ENCODE measurements at regions not wholly inside any gene's neighbourhood (a gene's known extent, or its start where the extent isn't known, plus 50 kb on each side); places are given as distances from the start of the nearest gene placed in this dataset.

DNA sequence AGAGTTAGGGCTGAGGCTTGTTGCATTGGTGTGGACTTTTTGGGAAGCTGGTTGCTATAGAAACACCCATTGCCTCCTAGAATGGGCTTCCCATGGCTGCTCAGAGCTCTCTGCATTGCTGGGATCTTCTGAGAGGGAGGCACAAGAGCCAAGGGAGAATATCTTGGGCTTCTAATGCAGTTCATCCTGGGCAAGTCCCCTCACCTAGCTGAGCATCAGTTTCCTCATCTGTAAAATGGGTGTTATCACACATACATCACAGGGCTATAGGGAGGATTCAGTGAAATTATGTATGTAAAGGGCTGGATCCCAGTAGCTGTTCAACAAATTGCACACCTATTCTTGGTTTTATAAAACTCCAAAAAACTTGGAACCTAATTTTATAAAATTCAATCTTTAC is 106.1 kb upstream of the ALDH1B1 start:
- DNase-seq (ENCODE audit: low read depth in 2 of 2), result no peak

DNA sequence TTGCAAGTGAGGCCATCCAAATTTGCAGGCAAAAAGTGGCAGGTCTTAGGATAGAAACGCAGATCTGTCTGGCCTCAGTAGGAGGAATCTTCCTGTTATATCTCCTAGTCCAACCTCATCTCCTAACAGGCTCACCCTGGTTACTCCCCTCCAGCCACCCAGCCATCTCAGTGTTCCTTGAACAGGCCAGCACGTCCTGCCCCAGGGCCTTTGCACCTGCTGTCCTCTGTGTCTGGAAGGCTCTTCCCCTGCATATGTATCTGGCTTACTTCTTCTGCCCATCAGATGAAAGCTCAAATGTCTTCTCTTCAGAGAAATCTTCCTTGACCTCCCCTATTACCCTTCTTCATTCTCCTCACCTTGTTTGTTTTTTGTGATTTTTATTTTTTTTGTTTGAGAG is 107.3 kb upstream of the ALDH1B1 start:
- DNase-seq (ENCODE audit: low read depth in 2 of 2), result no peak

- no peak for DNase-seq (ENCODE audit: low read depth in 2 of 2)
These were observed 107.9 kb upstream of the ALDH1B1 start for GRCh38 chr9:38284588-38285051.

DNA sequence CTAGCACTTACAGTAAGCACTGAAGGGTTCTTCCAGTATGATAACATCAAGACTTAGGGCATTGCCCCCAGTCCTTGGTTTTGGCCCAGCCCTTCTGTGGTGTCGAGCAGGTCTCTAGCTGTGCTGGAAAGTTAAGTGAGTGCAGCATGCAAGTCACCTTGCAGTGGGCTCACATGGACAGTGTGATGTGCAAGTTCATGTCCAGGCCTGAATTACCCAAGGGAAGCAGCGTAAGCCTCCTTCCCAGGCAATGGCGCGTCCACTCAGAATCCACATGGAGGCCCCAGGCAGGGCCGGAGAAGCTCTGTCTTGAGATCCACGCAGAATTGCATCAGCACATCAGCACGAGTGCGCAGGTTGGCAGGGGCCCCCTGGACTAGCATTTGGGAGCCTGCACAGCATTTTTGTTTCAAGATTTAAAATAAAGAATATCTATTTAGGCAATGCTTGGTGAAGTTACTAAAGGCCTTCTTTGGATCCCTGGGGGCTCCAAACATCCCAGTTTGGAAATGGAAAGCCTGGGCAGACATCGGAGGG is 108.4 kb upstream of the ALDH1B1 start:
- DNase-seq (ENCODE audit: low read depth in 2 of 2), result no peak

GRCh38 chr9:38282756-38283155 is 109.7 kb upstream of the ALDH1B1 start:
- DNase-seq (ENCODE audit: low read depth in 2 of 2), result no peak

DNA sequence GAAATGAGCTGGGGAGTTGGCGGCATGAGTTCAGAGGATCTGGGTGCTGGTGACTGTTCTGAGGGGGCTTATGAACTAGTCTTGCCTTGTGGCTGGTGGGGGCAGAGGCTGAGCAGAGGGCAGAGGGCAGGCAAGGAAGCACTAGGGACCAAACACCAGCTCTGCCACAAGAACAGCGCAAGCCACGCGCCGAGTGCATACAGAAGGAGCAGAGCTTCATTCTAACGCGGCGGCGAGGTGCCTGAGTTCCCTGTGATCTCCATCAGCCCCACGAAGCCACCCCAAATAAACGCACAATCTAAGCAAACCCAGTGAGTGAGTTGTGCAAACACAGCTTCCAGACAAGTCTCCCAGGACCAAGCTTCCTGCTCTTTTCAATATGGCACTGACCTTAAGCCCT is 110.6 kb upstream of the ALDH1B1 start:
- no peak for DNase-seq (ENCODE audit: low read depth in 2 of 2)

DNA sequence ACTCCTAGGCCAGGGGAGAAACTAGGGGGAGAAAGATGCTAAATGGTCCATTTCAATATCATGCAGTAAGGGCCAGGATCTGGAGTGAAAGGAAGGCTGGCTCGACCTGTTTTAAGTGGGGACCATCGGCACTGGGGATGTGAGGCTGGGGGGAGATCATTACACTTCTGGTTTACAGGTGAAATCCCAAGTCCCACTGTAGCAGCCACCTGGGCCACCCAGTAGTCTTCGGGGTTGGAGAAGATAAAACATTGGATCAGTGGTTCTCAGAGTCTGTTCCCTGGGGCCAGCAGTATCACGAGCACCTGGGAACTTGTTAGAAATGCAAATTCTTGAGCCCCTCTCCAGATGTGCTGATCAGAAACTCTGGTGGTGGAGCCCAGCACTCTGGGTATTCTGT is 111.3 kb upstream of the ALDH1B1 start:
- no peak for DNase-seq (ENCODE audit: low read depth in 2 of 2)

GRCh38 chr9:38280251-38280800 is 112.2 kb upstream of the ALDH1B1 start:
- DNase-seq (ENCODE audit: low read depth in 2 of 2), result no peak

DNA sequence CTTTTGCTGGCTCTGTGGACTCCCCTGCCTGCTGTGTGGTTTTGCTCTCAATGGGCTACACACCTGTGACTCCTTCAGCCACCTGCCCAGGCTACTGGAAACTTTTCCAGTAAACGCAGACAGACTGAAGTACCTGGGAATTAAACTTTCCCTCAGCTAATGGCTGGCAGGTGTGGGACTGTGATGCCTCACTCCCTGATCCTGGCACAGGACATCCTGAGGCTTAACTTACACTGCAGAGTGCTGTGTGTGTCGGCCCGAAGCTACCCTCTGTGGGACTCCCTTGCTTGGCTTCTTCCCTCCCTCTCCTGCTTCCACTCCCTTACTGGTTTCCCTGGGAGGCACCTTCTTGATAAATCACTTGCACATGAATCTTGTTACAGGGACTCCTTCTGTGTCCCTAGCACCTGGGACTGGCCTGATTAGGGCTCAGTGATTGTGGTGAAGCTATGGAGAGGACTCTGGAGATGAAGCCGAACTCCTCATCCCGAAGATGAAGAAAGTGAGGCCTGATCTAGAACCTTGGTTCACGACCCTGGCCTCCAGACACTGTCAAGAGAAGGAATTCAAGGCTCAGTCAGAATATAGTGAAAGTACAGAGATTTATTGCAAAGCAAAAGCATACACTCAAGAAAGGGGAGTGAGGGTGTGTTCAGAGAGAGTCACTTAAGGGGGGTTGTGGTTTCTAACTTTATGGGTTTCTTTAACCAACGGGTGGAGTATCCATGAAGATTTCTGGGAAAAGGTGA is 113.4 kb upstream of the ALDH1B1 start:
- DNase-seq (ENCODE audit: low read depth in 2 of 2), result no peak

DNA sequence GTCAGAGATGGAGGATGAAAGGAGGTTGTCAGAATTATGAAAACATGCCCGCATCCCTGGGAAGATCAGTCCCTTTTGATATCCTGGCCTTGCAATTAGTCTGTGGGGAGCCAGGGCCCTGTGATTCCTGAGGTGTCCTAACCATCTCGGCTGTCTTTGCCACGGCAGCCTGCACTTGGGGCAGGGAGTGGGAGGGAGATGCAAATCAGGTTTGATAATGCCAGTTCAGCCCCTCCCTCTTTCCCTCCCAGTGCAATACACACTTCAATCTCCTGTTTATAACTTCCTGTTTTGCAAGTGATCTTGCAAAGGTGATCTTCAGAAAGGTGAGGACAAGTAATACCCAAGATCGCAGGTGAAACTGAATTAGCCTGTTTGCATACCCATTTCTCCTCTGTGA is 114.0 kb upstream of the ALDH1B1 start:
- DNase-seq (ENCODE audit: low read depth in 2 of 2), result no peak

GRCh38 chr9:38277601-38278200 is 114.8 kb upstream of the ALDH1B1 start:
- no peak for DNase-seq (ENCODE audit: low read depth in 2 of 2)

GRCh38 chr9:38276771-38277439 is 115.6 kb upstream of the ALDH1B1 start:
- DNase-seq (ENCODE audit: low read depth in 2 of 2), result no peak

DNA sequence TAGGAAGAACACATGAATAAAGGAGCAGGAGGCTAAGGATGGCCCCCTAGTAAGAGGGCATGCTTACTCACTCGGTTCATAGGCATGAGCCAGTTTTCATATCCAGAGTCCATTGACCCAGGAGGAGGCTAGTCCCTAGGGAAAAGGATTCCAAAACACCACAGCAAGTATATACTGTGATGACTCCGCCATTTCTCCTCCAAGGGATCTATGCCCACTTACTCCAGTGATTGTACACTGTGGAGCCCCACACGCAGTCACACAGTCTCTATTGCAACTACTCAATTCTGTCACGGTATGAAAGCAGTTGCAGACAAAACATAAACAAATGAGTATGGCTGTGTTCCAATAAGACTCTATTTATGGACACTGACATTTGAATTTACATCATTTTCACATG is 117.7 kb upstream of the ALDH1B1 start:
- no peak for DNase-seq (ENCODE audit: low read depth in 2 of 2)

DNA sequence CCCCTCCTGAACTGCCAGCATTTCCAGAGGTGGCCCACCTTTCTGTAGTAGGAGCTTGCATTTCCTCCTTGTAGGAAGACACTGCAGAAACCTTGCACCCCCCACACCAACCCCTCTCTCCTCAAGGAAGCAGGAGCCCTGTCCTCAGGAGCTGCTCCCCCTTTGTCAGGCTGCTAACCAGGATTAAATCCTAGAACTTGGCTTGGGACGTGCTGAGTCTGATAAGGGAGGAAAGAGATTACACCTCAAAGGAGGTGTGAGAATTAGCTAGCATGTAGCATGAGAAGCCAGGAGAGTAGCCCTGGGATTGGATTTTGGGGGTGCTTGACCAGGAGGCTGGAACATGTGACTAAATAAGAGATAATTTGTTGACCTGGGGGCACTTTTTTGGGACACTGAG is 119.8 kb upstream of the ALDH1B1 start:
- no peak for DNase-seq (ENCODE audit: low read depth in 2 of 2)

- DNase-seq (ENCODE audit: low read depth in 2 of 2), result no peak
These were observed 120.7 kb upstream of the ALDH1B1 start for GRCh38 chr9:38271666-38272241.

DNA sequence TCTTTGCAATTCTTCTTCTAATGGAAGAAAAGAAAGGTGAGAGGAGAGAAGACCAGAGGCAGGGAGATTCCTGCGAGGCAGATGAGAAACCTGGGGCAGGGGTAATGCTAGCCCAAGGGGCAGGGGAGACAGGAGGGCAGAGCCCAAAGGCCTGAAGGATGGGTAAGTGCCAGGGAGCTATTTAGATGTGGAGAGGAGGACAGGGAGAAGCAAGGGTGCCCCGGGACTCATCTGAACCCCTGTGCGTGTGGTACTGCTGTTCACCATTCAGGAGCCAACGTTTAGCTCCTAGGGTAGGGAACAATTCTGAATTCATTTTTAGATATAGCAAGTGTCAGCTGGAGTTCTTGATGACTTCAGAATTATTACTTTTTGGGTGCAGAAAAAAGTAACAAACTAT is 122.7 kb upstream of the ALDH1B1 start:
- no peak for DNase-seq (ENCODE audit: low read depth in 2 of 2)

GRCh38 chr9:38263532-38263931 is 129.0 kb upstream of the ALDH1B1 start:
- DNase-seq (ENCODE audit: low read depth in 2 of 2), result no peak

DNA sequence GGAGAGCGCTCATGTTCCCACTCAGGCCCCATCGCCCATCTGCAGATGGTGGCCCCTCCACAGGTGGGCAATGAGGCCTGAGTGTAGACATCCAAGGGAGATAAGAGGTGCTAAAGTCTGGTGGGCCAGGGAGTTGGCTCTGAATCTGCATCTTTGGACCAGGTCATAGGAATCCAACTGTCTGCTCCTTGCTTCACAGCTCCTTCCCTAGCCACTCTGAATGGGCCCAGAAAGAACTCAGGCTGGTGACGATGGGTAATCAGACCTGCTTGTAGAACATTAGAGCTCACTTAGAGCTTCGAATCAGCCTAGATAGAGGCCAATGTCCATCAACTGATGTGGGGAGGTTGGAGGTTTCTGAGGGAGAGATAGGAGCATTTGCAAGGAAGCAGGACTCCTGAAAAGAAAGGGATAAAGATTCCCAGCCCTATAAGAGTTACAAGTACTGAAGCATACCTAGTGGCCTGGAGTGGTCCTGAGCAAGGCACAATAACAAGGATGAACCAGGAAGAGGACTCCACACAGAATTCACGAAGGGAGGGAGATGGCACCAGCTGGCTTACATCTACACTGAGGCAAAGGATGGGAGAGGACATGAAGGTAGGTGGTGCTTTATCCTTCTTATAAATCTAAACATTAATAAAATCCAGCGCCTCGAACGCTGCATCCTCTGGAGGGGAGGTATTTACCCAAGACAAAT is 132.8 kb upstream of the ALDH1B1 start:
- no peak for DNase-seq (ENCODE audit: low read depth in 2 of 2)

GRCh38 chr9:38259056-38259455 is 133.4 kb upstream of the ALDH1B1 start:
- no peak for DNase-seq (ENCODE audit: low read depth in 2 of 2)

DNA sequence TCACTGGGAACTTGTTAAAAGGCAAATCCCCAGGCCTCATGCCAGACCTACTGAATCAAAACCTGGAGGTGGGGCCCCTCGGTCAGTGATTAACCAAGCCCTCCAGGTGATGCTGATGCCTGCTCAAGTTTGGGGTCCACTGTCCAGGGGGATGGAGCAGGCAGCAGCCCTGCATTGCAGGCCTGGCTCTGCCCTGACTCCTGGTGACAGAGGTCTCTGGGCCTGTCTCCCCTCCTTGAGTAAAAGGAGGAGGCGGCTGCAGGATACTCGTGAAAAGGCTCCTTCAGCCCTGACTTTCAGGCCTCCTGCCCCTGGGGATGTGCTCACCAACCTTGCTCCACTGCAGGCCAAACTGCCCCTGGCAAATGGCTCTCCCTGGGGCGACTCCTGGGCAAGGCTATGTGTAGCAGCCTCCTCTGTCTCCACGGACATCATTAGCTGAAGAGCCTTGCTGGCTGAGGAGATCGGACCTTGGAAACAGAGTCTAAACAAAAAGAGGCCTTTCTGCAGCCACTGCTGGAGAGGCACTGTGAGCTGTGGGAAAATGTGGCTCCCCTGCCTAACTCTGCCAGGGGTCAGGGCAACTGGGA is 134.8 kb upstream of the ALDH1B1 start:
- no peak for DNase-seq (ENCODE audit: low read depth in 2 of 2)

DNA sequence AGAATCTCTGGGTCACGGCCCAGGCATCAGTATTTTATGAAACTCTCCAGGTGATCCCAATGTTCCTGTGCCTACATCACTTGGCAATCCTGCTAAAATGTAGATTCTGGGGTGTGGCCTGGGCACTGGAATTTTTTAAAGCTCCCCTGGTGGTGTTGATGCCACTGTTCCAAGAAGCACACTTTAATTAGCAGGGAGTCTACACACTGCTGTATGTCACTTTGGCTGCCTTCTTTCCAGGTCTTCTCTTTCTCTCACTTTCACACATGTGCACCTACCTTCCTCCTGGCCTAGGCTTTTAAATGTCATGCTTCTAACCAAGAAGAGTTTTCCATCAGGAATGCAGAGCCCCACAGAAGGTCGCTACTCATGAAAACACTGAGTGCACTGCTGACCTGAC is 136.0 kb upstream of the ALDH1B1 start:
- DNase-seq (ENCODE audit: low read depth in 2 of 2), result no peak
